GM18505 (cell line): ENCODE measurements at regions not wholly inside any gene's neighbourhood (a gene's known extent, or its start where the extent isn't known, plus 50 kb on each side); places are given as distances from the start of the nearest gene placed in this dataset.

ENCODE experiments used
- ATAC-seq: cut with Tn5 transposase; IDR thresholded peaks from one replicate; pipeline ENCODE4 v1.9.1; 2021; ENCODE audit not compliant: unreplicated experiment
- POLR2A ChIP-seq: IDR thresholded peaks from 4 replicates; pipeline ENCODE4 v1.6.1; 2011; ENCODE audit warnings: borderline replicate concordance; ENCODE audit not compliant: insufficient read depth, insufficient read length; ENCODE audit errors: extremely low read depth

DNA sequence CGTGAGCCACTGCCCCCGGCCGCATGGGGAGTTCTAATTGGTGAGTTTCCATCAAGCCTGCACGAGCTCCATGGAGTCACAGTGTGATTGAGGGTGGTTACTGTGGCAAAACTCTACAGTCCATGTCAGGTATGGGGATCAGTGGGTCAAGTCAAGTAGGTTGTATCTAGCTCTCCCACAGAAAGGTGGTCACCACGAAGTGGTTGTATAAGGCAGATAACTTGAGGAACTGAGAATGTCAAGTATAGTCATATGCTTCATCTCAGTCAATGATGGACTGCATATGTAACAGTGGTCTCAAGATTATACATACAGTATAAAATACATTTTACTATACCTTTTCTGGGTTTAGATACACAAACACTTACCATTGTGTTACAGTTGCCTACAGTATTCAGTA is 348.6 kb upstream of the ZP4 start:
- no peak for ATAC-seq
- TF ChIP-seq POLR2A = no peak

DNA sequence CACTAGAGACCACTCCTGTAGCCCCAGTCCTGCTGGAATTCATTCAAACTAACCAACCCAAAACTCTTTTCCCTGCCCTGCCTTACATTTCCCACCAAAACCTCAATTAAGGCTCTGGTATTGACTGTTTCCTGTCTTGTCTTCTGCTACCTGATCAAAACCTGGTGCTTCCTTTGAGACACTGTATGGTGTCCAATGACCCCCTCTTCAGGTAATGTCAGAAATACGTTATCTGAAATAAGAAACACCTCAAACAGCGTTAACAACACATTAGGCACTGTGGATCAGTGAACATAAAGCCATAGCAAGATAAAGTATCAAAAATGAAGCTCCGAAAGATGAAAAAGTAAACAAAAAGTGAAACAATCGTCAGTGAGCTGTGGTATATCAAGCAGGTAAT is 343.2 kb upstream of the ZP4 start:
- TF ChIP-seq POLR2A = no peak
- ATAC-seq = no peak

DNA sequence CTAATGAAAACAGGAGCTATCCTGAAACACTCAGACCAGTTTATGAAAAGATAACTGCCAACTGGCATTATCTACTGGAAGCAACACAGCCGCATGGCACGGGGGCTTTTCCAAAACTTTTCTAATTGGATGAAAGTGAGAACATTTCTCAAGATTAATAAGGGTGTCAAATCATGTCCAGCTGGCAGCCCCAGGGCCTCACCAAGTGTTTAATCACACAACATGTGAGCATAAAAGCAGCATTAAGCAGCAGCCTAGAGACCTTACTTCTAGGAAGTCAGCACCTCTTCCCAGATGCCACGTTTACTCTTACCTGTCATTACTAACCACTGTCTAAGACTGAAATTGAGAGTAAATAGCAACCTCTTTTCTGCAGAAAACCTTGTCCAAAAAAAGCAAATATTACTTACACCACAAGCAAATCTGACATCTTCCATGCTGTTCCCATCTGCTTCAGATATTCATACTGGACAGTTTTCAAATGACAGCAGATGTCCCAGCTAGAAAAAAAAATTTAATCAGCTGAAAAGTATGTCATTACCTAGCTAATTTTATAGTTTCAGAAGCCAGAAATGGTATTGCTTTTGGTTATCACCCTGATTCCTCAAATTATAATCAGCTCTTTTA is 341.5 kb upstream of the ZP4 start:
- no peak for ATAC-seq
- TF ChIP-seq POLR2A = no peak

DNA sequence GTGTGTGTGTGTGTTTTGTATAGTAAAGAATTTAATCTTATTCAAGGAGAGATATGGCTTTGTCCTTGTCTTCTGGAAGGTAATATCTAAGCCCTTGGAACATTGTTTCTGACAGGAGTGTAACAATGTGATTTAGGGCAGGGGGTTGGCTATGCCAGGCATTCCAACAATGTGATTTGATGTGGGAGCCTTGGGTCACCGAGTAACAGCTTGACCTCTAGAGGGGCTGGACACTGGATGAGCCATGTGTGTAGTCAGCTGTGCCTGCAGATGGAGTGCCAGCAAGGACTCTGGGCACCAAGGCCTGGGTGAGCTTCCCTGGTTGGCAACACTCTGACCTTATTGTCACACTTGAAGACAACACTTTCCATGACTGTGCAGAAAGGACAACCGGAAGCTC is 336.1 kb upstream of the ZP4 start:
- TF ChIP-seq POLR2A = no peak
- ATAC-seq = no peak

DNA sequence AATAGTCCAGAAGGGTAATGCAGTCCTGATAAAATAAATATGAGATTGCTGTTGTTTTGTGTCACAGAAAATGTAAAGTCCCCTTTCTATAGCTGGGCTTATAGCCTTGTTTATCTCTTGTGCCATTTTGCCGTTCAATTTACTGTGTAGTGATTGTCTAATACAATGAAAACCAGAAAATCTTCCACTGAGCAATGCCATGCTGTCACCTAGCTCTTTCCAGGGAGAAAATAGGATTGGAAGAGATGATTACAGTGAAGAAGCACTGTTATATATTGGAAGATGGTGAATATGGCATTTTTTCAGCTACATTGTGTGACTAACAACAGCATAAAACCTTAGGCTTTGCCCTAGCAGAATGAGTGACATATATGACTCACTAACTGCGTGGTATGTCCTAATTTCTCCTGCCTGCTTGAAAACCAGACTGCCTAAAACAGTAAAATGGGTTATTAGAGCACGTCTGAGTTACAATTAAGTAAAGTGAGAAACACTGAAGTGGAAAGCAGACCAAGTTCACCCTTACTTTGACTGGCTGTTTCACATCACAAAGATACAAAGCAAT is 332.4 kb upstream of the ZP4 start:
- TF ChIP-seq POLR2A = no peak
- no peak for ATAC-seq

DNA sequence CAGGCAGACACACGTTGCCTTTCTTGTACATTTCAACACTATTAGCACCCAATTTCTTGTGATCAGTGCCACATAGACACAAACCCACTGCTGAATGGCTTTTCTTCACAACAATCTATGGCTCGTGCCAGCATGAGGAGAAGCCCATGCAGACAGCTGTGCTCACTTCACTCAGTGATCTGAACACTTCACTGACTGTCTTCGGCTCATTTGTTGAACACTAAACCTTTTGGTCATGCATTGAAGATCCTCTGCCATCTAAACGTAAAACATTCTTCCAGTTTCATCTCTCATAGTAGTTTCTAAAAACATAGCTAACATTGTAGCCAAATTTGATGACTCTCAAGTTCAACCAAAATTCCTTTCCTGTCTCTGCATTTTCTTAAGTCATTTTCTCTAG is 331.0 kb upstream of the ZP4 start:
- TF ChIP-seq POLR2A = no peak
- ATAC-seq = no peak

DNA sequence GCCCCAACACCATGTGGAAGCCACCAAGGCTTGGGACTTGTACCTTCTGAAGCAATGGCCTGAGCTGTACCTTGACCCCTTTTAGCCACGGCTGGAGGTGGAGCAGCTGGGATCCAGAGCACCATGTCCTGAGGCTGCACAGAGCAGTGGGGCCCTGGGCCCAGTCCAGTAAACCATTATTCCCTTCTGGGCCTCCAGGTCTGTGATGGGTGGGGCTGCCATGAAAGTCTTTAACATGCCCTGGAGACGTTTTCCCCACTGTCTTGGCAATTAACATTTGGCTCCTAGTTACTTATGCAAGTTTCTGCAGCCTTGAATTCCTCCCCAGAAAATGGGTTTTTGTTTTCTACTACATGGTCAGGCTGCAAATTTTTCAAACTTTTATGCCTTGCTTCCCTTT is 323.7 kb upstream of the ZP4 start:
- ATAC-seq = no peak

DNA sequence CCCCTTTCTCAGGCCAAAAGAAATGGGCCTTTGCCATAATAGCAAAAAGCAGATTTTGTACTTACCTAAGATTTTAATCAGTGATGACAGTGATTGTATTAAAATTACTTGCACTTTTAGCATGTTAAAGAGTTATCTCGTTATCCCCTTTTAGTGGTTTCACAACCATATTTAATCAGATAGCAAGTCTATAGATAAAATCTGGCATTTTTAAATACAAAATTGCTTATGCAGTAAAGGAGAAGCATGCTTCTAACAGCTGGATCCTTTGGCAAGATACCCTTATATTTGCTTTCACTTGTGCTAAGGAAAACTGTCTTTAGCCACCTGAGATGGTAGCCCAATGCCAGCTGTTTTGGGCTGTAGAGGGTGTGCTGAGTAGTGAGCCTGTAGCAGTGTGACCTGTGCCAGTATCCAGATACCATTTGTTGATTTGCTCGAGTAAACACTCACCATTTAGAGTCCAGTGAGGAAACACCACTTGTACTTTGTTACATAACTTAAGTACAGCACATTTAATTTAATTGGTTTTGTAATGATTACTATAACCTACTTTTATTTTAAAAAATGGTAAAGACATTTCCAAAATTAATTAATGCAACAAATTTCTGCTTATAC is 314.4 kb upstream of the ZP4 start:
- ATAC-seq = no peak
- no peak for TF ChIP-seq POLR2A

More for the DNA sequence above, 323.7 kb upstream of the ZP4 start:
- no peak for TF ChIP-seq POLR2A

DNA sequence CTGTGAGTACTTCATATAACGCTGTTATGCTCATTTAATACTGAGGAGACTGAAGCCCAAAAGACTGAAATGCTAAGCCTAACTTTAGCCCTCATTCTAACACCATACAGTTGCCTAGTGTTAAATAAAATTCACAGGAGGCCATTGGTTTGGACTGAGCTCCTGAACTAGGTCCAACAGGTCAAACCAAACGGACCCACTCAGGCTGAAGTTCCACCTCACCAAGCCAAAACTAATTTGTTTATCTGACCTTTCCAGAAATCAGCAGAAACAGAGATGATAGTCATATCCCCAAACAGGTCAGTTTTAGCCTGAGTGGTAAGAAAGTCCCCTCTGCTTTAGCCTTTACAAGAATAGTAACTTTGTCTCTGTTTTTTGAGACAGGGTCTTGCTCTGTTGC is 311.3 kb upstream of the ZP4 start:
- ATAC-seq = no peak
- no peak for TF ChIP-seq POLR2A

DNA sequence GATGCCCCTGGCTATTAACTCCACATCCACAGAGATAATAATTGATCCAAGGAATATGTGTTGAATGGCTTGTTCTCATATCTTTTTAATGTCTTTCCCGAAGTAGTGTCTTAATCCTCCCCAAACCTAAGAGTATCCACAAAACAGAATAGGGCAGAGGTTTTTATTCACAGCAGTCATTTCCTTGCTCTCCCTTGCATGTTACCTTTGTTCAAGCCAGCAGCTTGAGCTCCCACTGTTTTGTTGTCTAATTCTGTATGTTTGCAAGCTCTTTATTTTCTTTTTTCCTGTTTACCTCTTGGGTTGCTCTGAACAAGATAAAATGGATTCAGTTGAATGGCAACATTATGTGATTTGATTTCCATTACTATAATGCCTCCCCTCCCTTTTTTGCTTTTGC is 308.6 kb upstream of the ZP4 start:
- no peak for TF ChIP-seq POLR2A
- no peak for ATAC-seq

DNA sequence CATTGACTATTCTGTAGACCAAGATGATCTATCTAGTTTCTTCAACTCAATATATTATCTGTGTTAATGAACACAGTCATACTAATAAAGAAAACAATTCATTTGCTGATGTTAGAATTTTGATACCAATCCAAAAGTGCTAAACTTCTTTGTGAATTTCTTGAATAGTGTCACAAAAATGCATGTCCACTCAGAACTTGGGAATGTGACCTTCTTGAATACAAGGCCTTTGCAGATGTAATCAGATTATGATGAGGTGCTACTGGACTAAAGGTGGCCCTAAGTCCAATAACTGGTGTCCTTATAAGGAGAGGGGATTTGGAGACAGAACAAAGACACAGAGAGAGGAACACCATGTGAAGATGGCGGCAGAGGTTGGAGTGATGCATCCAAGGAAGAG is 305.8 kb upstream of the ZP4 start:
- TF ChIP-seq POLR2A = no peak
- ATAC-seq = no peak

DNA sequence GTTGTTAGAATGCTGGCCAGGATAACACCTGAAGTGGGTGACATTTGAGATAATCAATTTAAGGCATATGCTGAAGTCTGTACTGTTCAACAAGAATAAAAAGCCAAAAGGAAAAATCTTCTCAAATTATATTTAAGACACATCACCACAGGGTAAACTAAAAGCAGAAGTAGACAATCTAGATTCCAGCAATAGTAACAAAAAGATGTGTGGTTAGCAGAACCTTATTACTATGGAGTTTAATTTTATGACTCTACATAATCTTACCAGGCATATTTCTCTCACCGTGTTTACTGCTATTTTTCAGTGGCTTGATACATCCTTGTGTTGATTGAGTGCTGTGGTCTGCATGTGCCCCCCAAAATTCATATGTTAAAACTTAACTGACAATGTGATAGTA is 300.4 kb upstream of the ZP4 start:
- TF ChIP-seq POLR2A = no peak
- no peak for ATAC-seq

DNA sequence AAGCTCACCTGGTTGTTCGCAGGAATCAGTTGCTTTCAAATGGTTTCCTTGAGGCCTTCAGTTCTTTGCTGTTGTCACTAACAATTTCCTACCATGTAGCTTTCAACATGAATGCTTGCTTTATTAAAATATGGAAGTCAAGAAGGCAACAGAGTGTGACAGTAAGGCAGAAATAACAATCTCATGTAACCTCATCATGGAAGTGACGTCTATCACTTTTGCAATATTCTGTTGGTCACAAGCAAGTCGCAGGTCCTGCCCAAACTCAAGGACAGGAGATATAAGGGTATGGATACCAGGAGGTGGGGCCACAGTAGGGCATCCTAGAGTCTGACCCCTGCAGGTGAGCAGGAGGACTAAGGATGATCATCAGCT is 296.8 kb upstream of the ZP4 start:
- ATAC-seq = no peak
- TF ChIP-seq POLR2A = no peak

DNA sequence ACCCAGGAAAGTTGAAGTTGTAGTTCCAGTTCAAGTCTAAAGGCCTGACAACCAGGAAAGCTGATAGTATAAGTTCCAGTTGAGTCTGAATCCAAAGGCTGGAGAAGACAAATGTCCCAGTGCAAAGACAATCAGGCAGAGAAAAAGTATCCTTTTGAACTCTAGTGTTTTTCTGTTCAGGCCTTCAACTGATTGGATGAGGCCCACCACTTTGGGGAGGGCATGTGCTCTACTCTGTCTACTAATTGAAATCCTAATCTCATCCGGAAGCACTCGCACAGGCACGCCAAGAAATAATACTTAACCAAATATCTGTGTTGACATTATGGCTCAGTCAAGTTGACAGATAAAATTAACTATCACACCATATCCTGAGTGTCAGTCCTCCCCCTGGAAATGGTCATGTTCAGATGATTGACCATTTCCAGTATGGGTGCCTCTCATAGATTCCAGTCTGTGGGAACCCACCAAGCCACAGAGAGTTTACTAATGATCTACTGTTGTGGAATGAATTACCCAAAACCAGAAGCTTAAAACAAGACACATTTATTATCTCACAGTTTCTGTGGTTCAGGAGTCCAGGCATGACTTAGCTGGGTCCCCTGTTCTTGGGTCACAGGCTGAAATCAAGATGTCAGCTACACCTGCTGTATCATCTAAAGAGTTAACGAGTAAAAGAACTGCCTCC is 296.3 kb upstream of the ZP4 start:
- TF ChIP-seq POLR2A = no peak
- no peak for ATAC-seq
